GM19043 (cell line): ENCODE measurements at regions not wholly inside any gene's neighbourhood (a gene's known extent, or its start where the extent isn't known, plus 50 kb on each side); places are given as distances from the start of the nearest gene placed in this dataset.
"Not testable (repeated sequence)": the region's sequence is repeated elsewhere in the genome, so short reads cannot be mapped to it uniquely, and the experiment has no call there.

Source experiments
- ATAC-seq: cut with Tn5 transposase; IDR thresholded peaks from one replicate; pipeline ENCODE4 v1.9.1; 2021; ENCODE audit warnings: low read depth; ENCODE audit not compliant: unreplicated experiment

- ATAC-seq = no peak
Measured at GRCh38 chr11:104781037-104781436, 117.2 kb downstream of the CASP12 start.

DNA sequence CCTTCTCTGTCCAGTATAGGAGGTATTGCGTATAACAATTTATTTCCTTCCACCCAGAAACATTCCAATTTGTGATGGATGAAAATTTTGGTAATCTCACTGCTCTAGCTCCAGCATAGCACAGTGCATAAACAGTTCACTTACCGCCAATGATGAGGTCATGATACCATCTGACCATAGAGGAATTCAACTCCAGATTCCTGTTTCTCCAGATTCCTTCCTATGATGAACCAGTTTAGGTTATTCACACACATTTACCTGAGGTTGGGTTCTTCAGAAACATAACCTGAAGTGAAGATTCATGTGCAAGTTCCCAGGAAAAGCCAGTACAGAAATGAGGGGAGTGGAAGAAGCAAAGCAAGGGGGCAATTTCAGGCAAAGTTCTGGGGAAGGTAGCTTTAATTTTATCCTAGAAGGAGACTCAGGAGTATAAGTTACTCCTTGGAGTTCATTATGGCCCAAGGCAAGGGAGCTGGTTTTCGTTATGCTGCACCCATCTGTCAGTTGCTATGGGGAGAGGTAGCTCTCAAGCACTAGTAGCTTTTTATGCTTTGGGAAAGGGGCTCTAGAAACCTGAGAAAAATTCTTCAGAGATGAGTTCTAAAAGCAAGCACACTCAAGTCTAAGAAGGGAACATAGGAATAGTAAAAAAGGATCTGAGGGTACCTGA lies 121.6 kb downstream of the CASP12 start:
- no peak for ATAC-seq

DNA sequence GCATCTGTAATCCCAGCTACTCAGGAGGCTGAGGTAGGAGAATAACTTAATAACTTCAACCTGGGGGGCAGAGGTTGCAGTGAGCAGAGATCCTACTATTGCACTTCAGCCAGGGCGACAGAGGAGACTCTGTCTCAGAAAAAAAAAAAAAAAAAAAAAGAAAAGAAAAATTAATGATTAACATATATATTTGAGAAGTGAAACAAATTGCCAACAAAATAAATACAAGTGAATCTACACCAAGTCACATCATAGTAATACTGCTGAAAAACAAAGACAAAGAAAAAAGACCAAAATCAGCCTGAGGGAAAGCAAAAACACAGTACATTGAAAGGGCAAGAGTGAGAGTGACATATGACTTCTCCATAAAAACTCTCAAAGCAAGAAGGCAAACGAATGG lies 123.7 kb downstream of the CASP12 start:
- no peak for ATAC-seq

DNA sequence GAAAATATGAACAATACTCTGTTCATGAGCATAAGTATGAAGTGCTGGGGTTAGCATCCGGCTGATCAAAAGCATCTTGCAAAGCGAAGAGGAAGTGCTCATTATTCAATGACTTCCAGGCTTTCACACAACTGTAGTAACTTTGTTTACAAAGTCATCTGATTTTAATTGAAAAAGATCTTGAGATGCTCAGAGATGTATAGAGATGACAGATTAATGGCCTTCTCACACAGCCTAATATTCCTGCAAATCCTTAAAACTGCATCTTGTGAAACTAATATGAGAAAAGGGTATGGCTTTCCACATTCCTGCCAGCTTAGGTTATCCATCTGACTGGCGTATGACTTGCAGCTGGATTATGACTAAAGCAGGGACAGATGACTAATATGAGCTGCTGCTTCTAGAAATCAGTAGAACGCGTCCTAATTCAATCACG lies 125.4 kb downstream of the CASP12 start:
- no peak for ATAC-seq

GRCh38 chr11:104771763-104772162 lies 126.5 kb downstream of the CASP12 start:
- ATAC-seq = no peak

GRCh38 chr11:104771046-104771445 lies 127.2 kb downstream of the CASP12 start:
- ATAC-seq = not testable (repeated sequence)

- ATAC-seq = no peak
Measured at GRCh38 chr11:104765401-104766095, 132.7 kb downstream of the CASP12 start.

GRCh38 chr11:104764710-104765045 lies 133.6 kb downstream of the CASP12 start:
- ATAC-seq = no peak

GRCh38 chr11:104763930-104764709 lies 134.1 kb downstream of the CASP12 start:
- no peak for ATAC-seq

GRCh38 chr11:104761511-104761910 lies 136.7 kb downstream of the CASP12 start:
- no peak for ATAC-seq

GRCh38 chr11:104759464-104759863 lies 138.8 kb downstream of the CASP12 start:
- ATAC-seq = no peak

DNA sequence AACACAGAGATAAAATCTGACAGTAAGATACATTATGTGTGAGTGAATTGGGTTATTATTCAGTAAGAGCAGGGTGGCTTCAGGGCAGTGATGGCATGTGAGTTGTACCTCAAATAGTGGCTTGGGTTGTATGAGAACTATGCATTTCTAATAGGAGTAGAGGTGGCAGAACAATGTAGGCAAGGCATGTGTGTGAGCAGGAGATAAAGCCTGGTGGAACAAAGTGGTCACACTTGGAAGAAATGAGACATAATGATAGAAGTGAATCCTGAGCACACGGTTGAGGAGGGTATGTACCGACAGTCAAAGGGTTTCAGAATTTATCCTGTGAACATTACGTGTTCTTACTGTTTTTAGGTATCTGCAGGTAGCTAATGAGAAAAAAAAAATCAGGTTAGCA lies 159.3 kb downstream of the CASP12 start:
- ATAC-seq = no peak

- no peak for ATAC-seq
Measured at GRCh38 chr11:104738208-104738607, 160.1 kb downstream of the CASP12 start.

GRCh38 chr11:104736502-104736901 lies 161.8 kb downstream of the CASP12 start:
- ATAC-seq = no peak

DNA sequence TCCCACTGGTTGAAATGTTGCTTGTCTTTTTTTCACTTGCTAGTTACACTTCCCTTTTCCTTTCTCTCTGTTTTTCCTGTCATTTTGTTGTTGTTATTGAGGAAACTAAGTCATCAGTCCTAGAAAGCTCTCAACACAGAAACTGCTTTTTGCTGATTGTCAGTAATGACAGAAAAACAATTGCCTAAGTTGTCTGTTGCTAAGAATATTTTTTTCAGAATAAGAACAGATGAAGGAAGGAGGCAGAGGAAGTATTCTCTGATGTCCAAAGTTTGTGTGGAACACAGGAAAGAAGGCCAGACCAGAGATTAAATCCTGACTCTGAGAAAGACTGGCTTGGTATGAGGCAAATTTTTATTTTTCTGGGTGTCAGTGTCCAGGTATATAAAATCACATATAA lies 163.3 kb downstream of the CASP12 start:
- ATAC-seq = no peak

- no peak for ATAC-seq
Measured at GRCh38 chr11:104731890-104732289, 166.4 kb downstream of the CASP12 start.

DNA sequence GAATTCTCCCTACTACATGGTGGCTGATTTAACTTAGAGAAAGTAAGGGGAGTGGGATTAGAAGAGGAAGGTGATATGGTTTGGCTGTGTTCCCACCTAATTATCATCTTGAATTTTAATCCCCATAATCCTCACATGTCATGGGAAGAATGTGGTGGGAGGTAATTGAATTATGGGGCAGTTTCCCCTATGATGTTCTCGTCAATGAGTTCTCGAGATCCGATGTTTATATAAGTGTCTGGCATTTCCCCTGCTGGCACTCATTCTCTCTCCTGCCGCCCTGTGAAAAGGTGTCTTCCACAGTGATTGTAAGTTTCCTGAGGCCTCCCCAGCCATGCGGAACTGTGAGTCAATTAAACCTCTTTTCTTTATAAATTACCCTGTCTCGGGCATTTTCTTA lies 169.3 kb downstream of the CASP12 start:
- no peak for ATAC-seq

- ATAC-seq = no peak
Measured at GRCh38 chr11:104727768-104728167, 170.5 kb downstream of the CASP12 start.

- ATAC-seq = no peak
Measured at GRCh38 chr11:104727095-104727494, 171.2 kb downstream of the CASP12 start.

- no peak for ATAC-seq
Measured at GRCh38 chr11:104725796-104726408, 172.4 kb downstream of the CASP12 start.

- no peak for ATAC-seq
Measured at GRCh38 chr11:104713401-104713800, 184.9 kb downstream of the CASP12 start.
